ENCODE measurements at regions not wholly inside any gene's neighbourhood (a gene's known extent, or its start where the extent isn't known, plus 50 kb on each side); places are given as distances from the start of the nearest gene placed in this dataset.

- Histone ChIP-seq H3K27ac (no peak overlapping the region), H3K4me3 (no peak overlapping the region), H3K4me1 (no peaks in the 10 kb centered on the region), H3K36me3 (no peaks in the 10 kb centered on the region), H3K27me3 (no peaks in the 10 kb centered on the region), H3K9me3 (no peaks in the 10 kb centered on the region)
- no peak for FAIRE-seq
- 48 to 59% methylated on average over 2 of the region's 2 CpGs for WGBS, 2 donors
- TF ChIP-seq CTCF (IDR thresholded peaks at IDR 0.05), result no peak
- intact Hi-C loops (cut with DNase I), result no loop called here
- DNase-seq, result no peak
- ATAC-seq, result no peak
Measured at GRCh38 chr13:39870197-39870747, 214.8 kb downstream of the COG6 start.

- Histone ChIP-seq H3K4me3 (no peak overlapping the region), H3K27me3 (no peaks in the 10 kb centered on the region), H3K9me3 (no peaks in the 10 kb centered on the region), H3K4me1 (no peaks in the 10 kb centered on the region), H3K36me3 (no peaks in the 10 kb centered on the region), H3K27ac (no peak overlapping the region)
- no peak for FAIRE-seq
- intact Hi-C loops (cut with DNase I), result no loop called here
- no peak for TF ChIP-seq CTCF (IDR thresholded peaks at IDR 0.05)
- no peak for DNase-seq
- no peak for ATAC-seq
- 81 to 91% methylated on average over 3 of the region's 3 CpGs for WGBS, 2 donors
Measured at GRCh38 chr13:39874331-39875053, 219.0 kb downstream of the COG6 start.

- Histone ChIP-seq H3K27ac (no peak overlapping the region), H3K9me3 (no peaks in the 10 kb centered on the region), H3K27me3 (no peaks in the 10 kb centered on the region), H3K4me3 (no peak overlapping the region), H3K36me3 (no peaks in the 10 kb centered on the region), H3K4me1 (no peaks in the 10 kb centered on the region)
- ATAC-seq (peak in 1 of 4 donors; percentile 35), DNase-seq (no peak), FAIRE-seq (no peak)
- TF ChIP-seq CTCF (IDR thresholded peaks at IDR 0.05), result no peak
- WGBS, 2 donors, result 67 to 70% methylated on average over 9 of the region's 9 CpGs
- intact Hi-C loops (cut with DNase I), result no loop called here
Measured at GRCh38 chr13:39875111-39875987, 219.9 kb downstream of the COG6 start.

GRCh38 chr13:39876258-39876657, 220.8 kb downstream of the COG6 start:
- Histone ChIP-seq H3K4me1 (no peaks in the 10 kb centered on the region), H3K36me3 (no peaks in the 10 kb centered on the region), H3K27me3 (no peaks in the 10 kb centered on the region), H3K9me3 (no peaks in the 10 kb centered on the region), H3K27ac (no peak overlapping the region), H3K4me3 (no peak overlapping the region)
- no peak for TF ChIP-seq CTCF (IDR thresholded peaks at IDR 0.05)
- no peak for DNase-seq
- no peak for FAIRE-seq
- peak in 1 of 4 donors; percentile 26 for ATAC-seq
- intact Hi-C loops (cut with DNase I), result no loop called here
- WGBS, 2 donors, result 92% methylated on average over 3 of the region's 3 CpGs

All from pancreas (tissue), 10 donors.